Pancreas (tissue), 10 donors: ENCODE measurements at regions not wholly inside any gene's neighbourhood (a gene's known extent, or its start where the extent isn't known, plus 50 kb on each side); places are given as distances from the start of the nearest gene placed in this dataset.

ENCODE experiments used
- ATAC-seq, 4 donors: fragments of 200-7000 bp; cut with Tn5 transposase; one replicate each; pipeline versions ENCODE4 v1.8.0 to v1.9.1; 2020; ENCODE audit warnings: mild to moderate bottlenecking in 4 of 4, moderate library complexity in 4 of 4
- DNase-seq, 6 donors: peaks; one replicate each; pipeline ENCODE4 v3.0.0-alpha.2; 2020
- FAIRE-seq: peaks from 2 replicates; lab custom pipeline; 2012; peaks lifted over from hg19 to GRCh38; lab: Jason Lieb, UNC
- H3K27ac ChIP-seq, 4 donors: fragments of 200-600 bp; sonication (generic); 1 replicate in 3 of 4; 2 replicates in 1 of 4; pipeline versions ENCODE4 v1.5.0 to v1.8.0; 2020
- H3K27me3 ChIP-seq, 4 donors: fragments of 200-600 bp; one replicate each; pipeline ENCODE4 v1.8.0; 2021
- H3K36me3 ChIP-seq, 3 donors: fragments of 200-600 bp; sonication (generic) in 1 of 3; one replicate each; pipeline versions ENCODE4 v1.5.0 to v1.8.0; 2020 to 2021
- H3K4me1 ChIP-seq, 3 donors: fragments of 200-600 bp; one replicate each; pipeline ENCODE4 v1.8.0; 2021
- H3K4me3 ChIP-seq, 4 donors: fragments of 200-600 bp; sonication (generic) in 2 of 4; one replicate each; pipeline versions ENCODE4 v1.5.0 to v1.8.0; 2020 to 2021
- H3K9me3 ChIP-seq, 4 donors: fragments of 200-600 bp; one replicate each; pipeline ENCODE4 v1.8.0; 2021
- WGBS, 2 donors: extraction: QIAGEN DNeasy Blood & Tissue Kit; methylation state at CpG; one replicate each; pipeline ENCODE4 v1.1.7; 2013; 5-methylcytosine and 5-hydroxymethylcytosine counted together
- intact Hi-C, 3 donors: fragments of 100-400 bp; cut with DNase I; formaldehyde crosslinking; loops; one replicate each; pipeline versions ENCODE4 v1.11.1 to v1.14.2; 2022
- TF ChIP-seq, protein P1 (sequence below), 4 donors: fragments of 200-600 bp; sonication (generic) in 3 of 4; IDR thresholded peaks; one replicate each; pipeline versions ENCODE4 v1.5.0 to v1.8.0; 2021; ENCODE audit warnings: antibody characterized with exemption in 4 of 4
- donor health status: healthy with polysubstance abuse.
- donor health status: DM: no; HTN: no; CAD: no; lungs with moderate emphysema.
- donor health status: DM: no; HTN: no; CAD: no.
- donor health status: control.
- donor health status: control.
- donor health status: Bipolar disorder and iron deficiency.
- donor health status: DM: yes; HTN: yes; CAD: no.
- donor health status: DM: no; HTN: no; CAD: no.
- donor health status: DM: no; HTN: no; CAD: no.
- donor health status: DM: yes; HTN: yes; CAD: no.

DNA sequence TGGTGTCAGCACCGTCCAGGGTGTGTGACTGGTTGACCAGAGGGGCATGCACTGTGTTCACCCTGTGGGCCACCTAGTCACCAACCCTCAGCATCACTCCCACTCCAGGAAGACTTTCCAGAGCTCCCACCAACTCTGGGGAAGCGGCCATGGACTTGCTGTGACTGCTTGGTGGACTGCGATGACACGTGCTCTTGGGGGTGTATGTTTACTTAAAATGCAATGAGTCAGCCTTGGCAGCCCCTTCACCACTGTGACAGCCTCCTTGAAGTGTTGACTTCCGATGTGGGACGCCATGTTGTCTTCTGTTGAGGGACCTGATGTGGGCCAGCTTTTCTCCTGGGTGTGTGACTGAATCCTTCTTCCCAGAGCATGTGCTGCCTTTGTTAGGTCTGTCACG lies 151.1 kb upstream of the RTL1 start:
- Histone ChIP-seq H3K27me3 (no peaks in the 10 kb centered on the region), H3K4me3 (no peak overlapping the region), H3K4me1 (no peaks in the 10 kb centered on the region), H3K27ac (no peak overlapping the region), H3K36me3 (no peaks in the 10 kb centered on the region), H3K9me3 (no peaks in the 10 kb centered on the region)
- DNase-seq: no peak
- no peak for FAIRE-seq
- intact Hi-C loops: no loop called here
- no peak for ATAC-seq
- 76 to 79% methylated on average over 7 of the region's 7 CpGs for WGBS, 2 donors
- TF ChIP-seq, protein P1, sequence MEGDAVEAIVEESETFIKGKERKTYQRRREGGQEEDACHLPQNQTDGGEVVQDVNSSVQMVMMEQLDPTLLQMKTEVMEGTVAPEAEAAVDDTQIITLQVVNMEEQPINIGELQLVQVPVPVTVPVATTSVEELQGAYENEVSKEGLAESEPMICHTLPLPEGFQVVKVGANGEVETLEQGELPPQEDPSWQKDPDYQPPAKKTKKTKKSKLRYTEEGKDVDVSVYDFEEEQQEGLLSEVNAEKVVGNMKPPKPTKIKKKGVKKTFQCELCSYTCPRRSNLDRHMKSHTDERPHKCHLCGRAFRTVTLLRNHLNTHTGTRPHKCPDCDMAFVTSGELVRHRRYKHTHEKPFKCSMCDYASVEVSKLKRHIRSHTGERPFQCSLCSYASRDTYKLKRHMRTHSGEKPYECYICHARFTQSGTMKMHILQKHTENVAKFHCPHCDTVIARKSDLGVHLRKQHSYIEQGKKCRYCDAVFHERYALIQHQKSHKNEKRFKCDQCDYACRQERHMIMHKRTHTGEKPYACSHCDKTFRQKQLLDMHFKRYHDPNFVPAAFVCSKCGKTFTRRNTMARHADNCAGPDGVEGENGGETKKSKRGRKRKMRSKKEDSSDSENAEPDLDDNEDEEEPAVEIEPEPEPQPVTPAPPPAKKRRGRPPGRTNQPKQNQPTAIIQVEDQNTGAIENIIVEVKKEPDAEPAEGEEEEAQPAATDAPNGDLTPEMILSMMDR (IDR thresholded peaks at IDR 0.05): no peak

DNA sequence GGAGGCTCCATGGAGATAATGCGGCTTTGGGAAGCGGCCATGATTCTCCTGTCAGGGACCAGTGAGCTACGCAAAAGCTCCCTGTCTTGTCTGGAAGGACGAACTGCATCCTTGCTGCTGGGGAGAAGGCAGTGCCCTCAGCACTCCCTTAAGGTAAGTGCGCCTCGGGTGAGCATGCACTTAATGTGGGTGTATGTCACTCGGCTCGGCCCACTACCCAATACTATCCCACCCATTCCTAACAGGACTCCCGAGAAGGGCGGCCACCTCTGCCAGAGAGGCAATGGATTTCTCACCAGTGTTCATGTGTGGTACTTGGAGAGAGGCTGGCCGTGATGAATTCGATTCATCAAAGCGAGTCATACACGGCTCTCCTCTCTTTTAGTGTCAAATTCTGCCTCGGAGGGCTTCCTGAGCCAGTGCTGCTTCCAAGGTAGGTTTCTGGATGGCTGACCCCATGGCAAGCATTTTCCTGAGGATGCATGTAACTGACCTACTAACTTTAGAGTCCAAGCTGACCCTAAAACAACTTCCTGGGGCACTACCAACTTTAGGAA lies 151.7 kb upstream of the RTL1 start:
- no peaks in the 10 kb centered on the region for H3K4me1 ChIP-seq
- ATAC-seq (no peak), DNase-seq (peak in 1 of 6 donors; percentile 42), FAIRE-seq (no peak)
- intact Hi-C loops: no loop called here
- H3K27me3 ChIP-seq: no peaks in the 10 kb centered on the region
- no peak overlapping the region for H3K4me3 ChIP-seq
- H3K36me3 ChIP-seq: no peaks in the 10 kb centered on the region
- WGBS, 2 donors: 84 to 94% methylated on average over 15 of the region's 15 CpGs
- TF ChIP-seq, protein P1 (IDR thresholded peaks at IDR 0.05): no peak
- no peaks in the 10 kb centered on the region for H3K9me3 ChIP-seq
- no peak overlapping the region for H3K27ac ChIP-seq

DNA sequence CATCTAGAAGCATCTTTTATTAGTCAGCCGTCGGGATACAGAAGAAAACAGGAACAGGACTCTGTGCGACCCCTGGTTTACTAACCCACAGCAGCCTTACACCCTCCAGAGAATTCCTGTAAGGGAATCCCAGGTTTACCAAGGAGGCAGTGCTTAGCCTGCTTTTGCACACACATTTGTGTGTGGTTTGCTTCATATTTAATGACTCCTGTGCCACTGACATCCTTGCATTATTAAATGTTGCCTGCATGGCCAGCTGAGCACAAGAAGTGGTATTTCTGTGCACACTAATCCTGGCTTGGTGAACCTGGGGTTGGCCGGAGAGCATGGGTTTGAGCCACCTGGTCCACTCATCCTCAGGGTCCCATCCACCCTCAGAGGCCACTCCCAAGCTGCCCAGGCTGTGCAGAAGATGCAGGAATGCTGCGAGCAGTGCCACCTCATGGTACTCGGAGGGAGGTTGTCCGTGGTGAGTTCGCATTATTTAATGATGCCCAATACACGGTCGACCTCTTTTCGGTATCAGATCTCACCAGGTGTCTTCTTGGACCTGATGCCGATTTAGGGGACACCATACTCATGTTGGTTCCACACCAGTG lies 152.4 kb upstream of the RTL1 start:
- Histone ChIP-seq H3K27ac (no peak overlapping the region), H3K4me1 (no peaks in the 10 kb centered on the region), H3K27me3 (no peaks in the 10 kb centered on the region), H3K36me3 (no peaks in the 10 kb centered on the region), H3K4me3 (no peak overlapping the region), H3K9me3 (no peaks in the 10 kb centered on the region)
- TF ChIP-seq, protein P1 (IDR thresholded peaks at IDR 0.05): no peak
- peak in 1 of 6 donors; percentile 18 for DNase-seq
- FAIRE-seq: no peak
- intact Hi-C loops: no loop called here
- 80 to 92% methylated on average over 12 of the region's 12 CpGs for WGBS, 2 donors
- ATAC-seq: no peak

DNA sequence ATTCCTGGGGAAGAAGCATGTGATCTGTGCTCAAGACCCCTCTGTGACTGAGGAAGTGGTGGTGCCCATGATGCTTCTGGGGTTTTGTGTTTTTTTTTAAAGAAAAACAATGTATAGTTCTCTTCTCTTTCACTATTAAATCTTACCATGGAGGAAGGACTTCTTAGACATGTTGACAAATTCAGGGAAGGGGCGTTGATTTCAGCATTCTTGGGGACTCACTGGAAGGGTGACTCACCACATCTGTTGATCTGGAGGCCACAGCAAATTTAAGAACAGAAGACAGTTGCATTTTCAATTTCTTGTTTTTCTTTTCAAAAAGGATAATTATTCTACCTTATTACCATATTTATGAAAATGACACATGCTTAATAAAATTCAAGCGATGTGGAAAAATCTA lies 152.9 kb upstream of the RTL1 start:
- Histone ChIP-seq H3K27ac (no peak overlapping the region), H3K4me3 (no peak overlapping the region), H3K4me1 (no peaks in the 10 kb centered on the region), H3K36me3 (no peaks in the 10 kb centered on the region), H3K27me3 (no peaks in the 10 kb centered on the region), H3K9me3 (no peaks in the 10 kb centered on the region)
- intact Hi-C loops: no loop called here
- TF ChIP-seq, protein P1 (IDR thresholded peaks at IDR 0.05): no peak
- FAIRE-seq: no peak
- 82 to 96% methylated on average over 2 of the region's 2 CpGs for WGBS, 2 donors
- DNase-seq: no peak
- ATAC-seq: no peak

DNA sequence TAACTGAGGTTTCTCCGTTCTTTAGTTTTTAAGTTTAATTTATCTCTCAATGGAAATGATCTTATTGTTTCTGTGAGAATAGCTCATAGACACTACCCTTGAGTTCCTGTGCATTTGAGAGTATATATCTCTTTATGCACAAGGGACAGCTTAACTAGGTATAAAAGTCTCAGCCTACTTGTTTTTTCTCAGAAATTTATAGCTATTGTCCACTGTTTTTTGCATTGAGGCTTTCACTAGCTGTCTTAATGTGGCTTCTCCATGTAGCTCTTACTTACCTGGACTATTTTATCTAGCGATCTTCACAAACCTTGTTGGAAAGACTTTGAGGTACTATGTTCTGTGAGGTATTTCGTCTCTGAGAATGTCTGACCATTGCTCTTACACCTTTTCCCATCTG lies 153.9 kb upstream of the RTL1 start:
- FAIRE-seq (no peak), DNase-seq (no peak), ATAC-seq (no peak)
- Histone ChIP-seq H3K27ac (no peak overlapping the region), H3K36me3 (no peaks in the 10 kb centered on the region), H3K4me1 (no peaks in the 10 kb centered on the region), H3K27me3 (no peaks in the 10 kb centered on the region), H3K9me3 (no peaks in the 10 kb centered on the region), H3K4me3 (no peak overlapping the region)
- TF ChIP-seq, protein P1 (IDR thresholded peaks at IDR 0.05): no peak
- WGBS, 2 donors: 86 to 96% methylated on average over 3 of the region's 3 CpGs
- intact Hi-C loops: no loop called here
